Endodermal cell (in vitro differentiated cells): ENCODE measurements at regions not wholly inside any gene's neighbourhood (a gene's known extent, or its start where the extent isn't known, plus 50 kb on each side); places are given as distances from the start of the nearest gene placed in this dataset.
"Not testable (repeated sequence)": the region's sequence is repeated elsewhere in the genome, so short reads cannot be mapped to it uniquely, and the experiment has no call there.

ENCODE experiments used
- DNase-seq: peaks from one replicate; pipeline ENCODE4 v3.0.0-alpha.2; 2017
- H3K27ac ChIP-seq: 2 replicates; pipeline ENCODE4 v1.5.1; 2013; ENCODE audit warnings: mild to moderate bottlenecking, low read depth, low read length, moderate library complexity
- H3K27me3 ChIP-seq: 2 replicates; pipeline ENCODE4 v1.6.1; 2013; ENCODE audit warnings: mild to moderate bottlenecking, low read length, moderate library complexity; ENCODE audit not compliant: insufficient read depth, control insufficient read depth, poor library complexity, severe bottlenecking
- H3K36me3 ChIP-seq: 2 replicates; pipeline ENCODE4 v1.7.0; 2013; ENCODE audit warnings: mild to moderate bottlenecking, low read length, moderate library complexity; ENCODE audit not compliant: control insufficient read depth, insufficient read depth
- H3K4me1 ChIP-seq: one replicate; pipeline ENCODE4 v1.7.0; 2013; ENCODE audit warnings: low read length; ENCODE audit not compliant: control insufficient read depth, insufficient read depth
- H3K4me3 ChIP-seq: 2 replicates; pipeline ENCODE4 v1.5.1; 2013; ENCODE audit warnings: mild to moderate bottlenecking, low read length, moderate library complexity
- H3K9ac ChIP-seq: 2 replicates; pipeline ENCODE4 v1.6.1; 2013; ENCODE audit warnings: mild to moderate bottlenecking, low read length, moderate library complexity; ENCODE audit not compliant: poor library complexity, severe bottlenecking; ENCODE audit errors: extremely low read depth
- H3K9me3 ChIP-seq: 2 replicates; pipeline ENCODE4 v1.6.1; 2013; ENCODE audit warnings: mild to moderate bottlenecking, low read length, moderate library complexity; ENCODE audit not compliant: control insufficient read depth
- H3K27ac Mint-ChIP-seq: 2 replicates; pipeline ENCODE4 v1.8.0; 2020; ENCODE audit warnings: mixed read lengths
- H3K27me3 Mint-ChIP-seq: 2 replicates; pipeline ENCODE4 v1.8.0; 2021; ENCODE audit warnings: mild to moderate bottlenecking, mixed read lengths; ENCODE audit not compliant: insufficient read depth
- H3K36me3 Mint-ChIP-seq: 2 replicates; pipeline ENCODE4 v1.8.0; 2020; ENCODE audit warnings: low read depth, mixed read lengths
- H3K4me1 Mint-ChIP-seq: 2 replicates; pipeline ENCODE4 v1.8.0; 2020; ENCODE audit warnings: mixed read lengths
- H3K4me3 Mint-ChIP-seq: 2 replicates; pipeline ENCODE4 v1.8.0; 2020; ENCODE audit warnings: mild to moderate bottlenecking, moderate library complexity, mixed read lengths
- H3K9me3 Mint-ChIP-seq: 2 replicates; pipeline ENCODE4 v1.8.0; 2020; ENCODE audit warnings: mild to moderate bottlenecking, mixed read lengths
- CTCF ChIP-seq: fragments of 200-600 bp; sonication (generic); conservative IDR thresholded peaks from 2 replicates; pipeline ENCODE4 v1.5.0; 2021; ENCODE audit warnings: antibody characterized with exemption, mild to moderate bottlenecking
- WGBS, 2 experiments: methylation state at CpG; one replicate each; pipeline versions ENCODE4 v1.1.5 to v1.1.7; 2013; ENCODE audit warnings: missing lambda C conversion rate in 2 of 2, mixed read lengths in 1 of 2; ENCODE audit not compliant: insufficient coverage in 1 of 2, insufficient read length in 1 of 2; 5-methylcytosine and 5-hydroxymethylcytosine counted together

GRCh38 chr14:82035397-82035796 is 501.7 kb upstream of the SEL1L start:
- no peaks in the 10 kb centered on the region for H3K4me1 ChIP-seq
- Mint-ChIP-seq H3K9me3 (no peaks in the 10 kb centered on the region), H3K27ac (no peak overlapping the region), H3K4me1 (no peaks in the 10 kb centered on the region), H3K36me3 (no peaks in the 10 kb centered on the region), H3K27me3 (no peaks in the 10 kb centered on the region), H3K4me3 (no peak overlapping the region)
- no peak overlapping the region for H3K4me3 ChIP-seq
- no CpG with 5 or more reads among the region's 3 CpGs for WGBS, 2 experiments
- DNase-seq = no peak
- no peak for TF ChIP-seq CTCF
- H3K36me3 ChIP-seq = no peaks in the 10 kb centered on the region
- no peaks in the 10 kb centered on the region for H3K9me3 ChIP-seq
- H3K9ac ChIP-seq = no peak overlapping the region
- no peak overlapping the region for H3K27ac ChIP-seq
- H3K27me3 ChIP-seq = no peaks in the 10 kb centered on the region

GRCh38 chr14:82038066-82038465 is 504.4 kb upstream of the SEL1L start:
- H3K36me3 Mint-ChIP-seq, H3K27me3 ChIP-seq, DNase-seq, H3K9me3 ChIP-seq, H3K36me3 ChIP-seq, H3K27ac ChIP-seq, H3K4me1 Mint-ChIP-seq, H3K9ac ChIP-seq, H3K9me3 Mint-ChIP-seq, H3K4me3 Mint-ChIP-seq, H3K4me1 ChIP-seq, H3K27me3 Mint-ChIP-seq, H3K27ac Mint-ChIP-seq, H3K4me3 ChIP-seq: not testable (repeated sequence)
- 98% methylated on average over 2 of the region's 3 CpGs; no CpG with 5 or more reads in 1 of the 2 experiments for WGBS, 2 experiments

GRCh38 chr14:82045339-82045738 is 511.7 kb upstream of the SEL1L start:
- Histone ChIP-seq H3K4me1 (no peaks in the 10 kb centered on the region), H3K4me3 (no peak overlapping the region), H3K36me3 (no peaks in the 10 kb centered on the region), H3K9ac (no peak overlapping the region), H3K27me3 (no peaks in the 10 kb centered on the region), H3K9me3 (no peaks in the 10 kb centered on the region), H3K27ac (no peak overlapping the region)
- no CpG with 5 or more reads among the region's 1 CpG for WGBS, 2 experiments
- H3K4me1 Mint-ChIP-seq = no peaks in the 10 kb centered on the region
- DNase-seq = no peak
- H3K27ac Mint-ChIP-seq = no peak overlapping the region
- no peaks in the 10 kb centered on the region for H3K36me3 Mint-ChIP-seq
- no peak for TF ChIP-seq CTCF
- no peaks in the 10 kb centered on the region for H3K9me3 Mint-ChIP-seq
- no peak overlapping the region for H3K4me3 Mint-ChIP-seq
- H3K27me3 Mint-ChIP-seq = no peaks in the 10 kb centered on the region

GRCh38 chr14:82046512-82047226 is 513.0 kb upstream of the SEL1L start:
- Histone ChIP-seq H3K36me3 (no peaks in the 10 kb centered on the region), H3K4me3 (no peak overlapping the region), H3K9ac (no peak overlapping the region), H3K9me3 (no peaks in the 10 kb centered on the region), H3K4me1 (no peaks in the 10 kb centered on the region), H3K27ac (no peak overlapping the region), H3K27me3 (no peaks in the 10 kb centered on the region)
- H3K9me3 Mint-ChIP-seq = no peaks in the 10 kb centered on the region
- H3K4me3 Mint-ChIP-seq = no peak overlapping the region
- H3K27me3 Mint-ChIP-seq = no peaks in the 10 kb centered on the region
- no peak overlapping the region for H3K27ac Mint-ChIP-seq
- no peaks in the 10 kb centered on the region for H3K4me1 Mint-ChIP-seq
- no peak for DNase-seq
- no peak for TF ChIP-seq CTCF
- 85% methylated on average over 1 of the region's 1 CpG; no CpG with 5 or more reads in 1 of the 2 experiments for WGBS, 2 experiments
- H3K36me3 Mint-ChIP-seq = no peaks in the 10 kb centered on the region
